ENCODE measurements at regions not wholly inside any gene's neighbourhood (a gene's known extent, or its start where the extent isn't known, plus 50 kb on each side); places are given as distances from the start of the nearest gene placed in this dataset.

DNA sequence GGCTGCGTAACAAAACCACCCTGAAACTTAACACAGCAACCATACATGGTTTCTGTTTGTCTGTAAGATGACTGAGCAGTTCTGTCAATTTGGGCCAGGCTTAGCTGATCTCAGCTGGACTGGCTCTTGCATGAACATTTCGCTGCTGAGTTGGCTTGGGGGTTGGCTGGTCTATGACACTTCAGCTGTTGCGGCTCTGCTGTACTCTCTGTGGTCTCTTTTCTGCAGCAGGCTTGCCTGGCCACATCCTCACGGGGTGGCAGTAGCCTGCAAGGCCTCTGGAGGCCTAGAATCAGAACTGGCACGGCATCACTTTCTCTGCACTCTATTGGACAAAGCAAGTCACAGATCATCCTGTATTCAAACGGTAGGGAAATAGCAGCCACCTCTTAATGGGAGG lies 216.2 kb downstream of the BCL11B start (continued):
- TF ChIP-seq MAX (IDR thresholded peaks at IDR 0.05; ENCODE audit: low read depth) (no peak), RCOR1 (IDR thresholded peaks at IDR 0.05; ENCODE audit: low read length) (no peak)
- TF ChIP-seq, protein P1, sequence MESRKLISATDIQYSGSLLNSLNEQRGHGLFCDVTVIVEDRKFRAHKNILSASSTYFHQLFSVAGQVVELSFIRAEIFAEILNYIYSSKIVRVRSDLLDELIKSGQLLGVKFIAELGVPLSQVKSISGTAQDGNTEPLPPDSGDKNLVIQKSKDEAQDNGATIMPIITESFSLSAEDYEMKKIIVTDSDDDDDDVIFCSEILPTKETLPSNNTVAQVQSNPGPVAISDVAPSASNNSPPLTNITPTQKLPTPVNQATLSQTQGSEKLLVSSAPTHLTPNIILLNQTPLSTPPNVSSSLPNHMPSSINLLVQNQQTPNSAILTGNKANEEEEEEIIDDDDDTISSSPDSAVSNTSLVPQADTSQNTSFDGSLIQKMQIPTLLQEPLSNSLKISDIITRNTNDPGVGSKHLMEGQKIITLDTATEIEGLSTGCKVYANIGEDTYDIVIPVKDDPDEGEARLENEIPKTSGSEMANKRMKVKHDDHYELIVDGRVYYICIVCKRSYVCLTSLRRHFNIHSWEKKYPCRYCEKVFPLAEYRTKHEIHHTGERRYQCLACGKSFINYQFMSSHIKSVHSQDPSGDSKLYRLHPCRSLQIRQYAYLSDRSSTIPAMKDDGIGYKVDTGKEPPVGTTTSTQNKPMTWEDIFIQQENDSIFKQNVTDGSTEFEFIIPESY (IDR thresholded peaks at IDR 0.05; ENCODE audit: borderline replicate concordance, low read depth), result no peak

GRCh38 chr14:99057576-99058083 lies 214.4 kb downstream of the BCL11B start:
- no peaks in the 10 kb centered on the region for H3K9me2 ChIP-seq
- H3K27me3 ChIP-seq (ENCODE audit: insufficient read depth), result peaks cover 24% of the 10 kb centered on the region; the same call in 1 of the 2 replicates
- no peak overlapping the region for H3K27ac ChIP-seq (ENCODE audit: low read depth in 2 of 2, low read length in 1 of 2)
- ChIA-PET POLR2A (no interaction called here), CTCF (no interaction called here)
- no peaks in the 10 kb centered on the region for H3F3A ChIP-seq (replicated peaks; ENCODE audit: insufficient read depth)
- no peaks in the 10 kb centered on the region for H3K36me3 ChIP-seq (replicated peaks in 1 of 2; ENCODE audit: control insufficient read depth in 1 of 2, insufficient read depth in 2 of 2, low read length in 1 of 2)
- WGBS (ENCODE audit: low lambda C conversion rate), result 24% methylated on average over 4 of the region's 5 CpGs
- H3K9me3 ChIP-seq, result no peaks in the 10 kb centered on the region
- no peaks in the 10 kb centered on the region for H3K79me2 ChIP-seq (ENCODE audit: insufficient read depth)
- H3K4me1 ChIP-seq (ENCODE audit: control insufficient read depth in 1 of 2, insufficient read depth in 2 of 2, low read depth in 1 of 2, low read length in 1 of 2), result no peaks in the 10 kb centered on the region
- no peak overlapping the region for H2AFZ ChIP-seq (ENCODE audit: low read depth)
- no peaks in the 10 kb centered on the region for H4K20me1 ChIP-seq (ENCODE audit: insufficient read depth)
- no peak for TF ChIP-seq CTCF (IDR thresholded peaks at IDR 0.05)
- no peak for TF ChIP-seq EP300 (IDR thresholded peaks at IDR 0.05; ENCODE audit: borderline replicate concordance in 1 of 2, low read depth in 1 of 2, low read length in 1 of 2)
- TF ChIP-seq SIN3A (IDR thresholded peaks at IDR 0.05; ENCODE audit: borderline replicate concordance, low read depth, low read length), result no peak
- no peak for TF ChIP-seq RXRA (IDR thresholded peaks at IDR 0.05; ENCODE audit: borderline replicate concordance, low read depth)
- TF ChIP-seq RFX5 (IDR thresholded peaks at IDR 0.05; ENCODE audit: low read length), result no peak
- no peak for TF ChIP-seq TAF1 (IDR thresholded peaks at IDR 0.05; ENCODE audit: borderline replicate concordance, low read depth, low read length)
- DNase-seq, result no peak
- no peak overlapping the region for H3K9ac ChIP-seq
- no peak overlapping the region for H3K4me2 ChIP-seq
- H3K4me3 ChIP-seq (ENCODE audit: low read depth in 2 of 2, low read length in 1 of 2), result no peak overlapping the region

DNA sequence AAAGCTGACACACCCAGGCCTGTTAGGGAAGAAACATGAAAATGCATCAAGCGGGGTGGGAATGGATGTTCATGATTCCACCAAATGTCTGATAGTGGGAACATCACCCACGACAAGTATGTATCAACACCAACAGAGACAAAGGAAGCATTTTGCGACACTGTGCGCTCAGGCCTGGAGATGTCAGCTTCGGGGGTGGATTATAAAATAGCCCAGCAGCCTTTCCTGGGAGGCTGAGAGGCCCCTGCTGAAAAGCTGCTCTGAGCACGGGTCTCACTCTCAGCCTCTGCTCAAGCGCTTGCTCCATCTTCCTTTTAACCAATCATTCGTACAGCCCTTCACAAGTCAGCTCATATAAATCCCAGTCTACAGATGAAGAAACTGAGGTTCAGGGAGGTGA lies 213.5 kb downstream of the BCL11B start:
- CTCF ChIA-PET, result no interaction called here
- TF ChIP-seq RXRA (IDR thresholded peaks at IDR 0.05; ENCODE audit: borderline replicate concordance, low read depth) (no peak), USF1 (IDR thresholded peaks at IDR 0.05; ENCODE audit: borderline replicate concordance, low read depth) (no peak), TCF12 (IDR thresholded peaks at IDR 0.05) (no peak), NRF1 (IDR thresholded peaks at IDR 0.05; ENCODE audit: low read depth, low read length) (no peak), IRF3 (IDR thresholded peaks at IDR 0.05; ENCODE audit: low read depth, low read length) (no peak), FOXM1 (IDR thresholded peaks at IDR 0.05; ENCODE audit: low read depth) (no peak), ELF1 (IDR thresholded peaks at IDR 0.05) (no peak), RAD21 (IDR thresholded peaks at IDR 0.05; ENCODE audit: low read length) (no peak), CTCF (IDR thresholded peaks at IDR 0.05) (no peak), TEAD4 (IDR thresholded peaks at IDR 0.05; ENCODE audit: borderline replicate concordance, insufficient read depth) (no peak), MXI1 (IDR thresholded peaks at IDR 0.05; ENCODE audit: low read depth, low read length) (no peak), NFIC (IDR thresholded peaks at IDR 0.05; ENCODE audit: borderline replicate concordance) (no peak)

More for the DNA sequence above, 213.5 kb downstream of the BCL11B start:
- peaks cover 31% of the 10 kb centered on the region for H3K27me3 ChIP-seq (ENCODE audit: insufficient read depth)
- H3K9ac ChIP-seq, result no peak overlapping the region
- POLR2A ChIA-PET, result no interaction called here
- no peaks in the 10 kb centered on the region for H3K9me2 ChIP-seq
- no peaks in the 10 kb centered on the region for H3F3A ChIP-seq (replicated peaks; ENCODE audit: insufficient read depth)
- H3K4me1 ChIP-seq (ENCODE audit: control insufficient read depth in 1 of 2, insufficient read depth in 2 of 2, low read depth in 1 of 2, low read length in 1 of 2), result no peaks in the 10 kb centered on the region
- H3K9me3 ChIP-seq, result no peaks in the 10 kb centered on the region
- no peak overlapping the region for H3K4me3 ChIP-seq (ENCODE audit: low read depth in 2 of 2, low read length in 1 of 2)
- no peaks in the 10 kb centered on the region for H3K79me2 ChIP-seq (ENCODE audit: insufficient read depth)
- H3K27ac ChIP-seq (ENCODE audit: low read depth in 2 of 2, low read length in 1 of 2), result no peak overlapping the region
- H4K20me1 ChIP-seq (ENCODE audit: insufficient read depth), result no peaks in the 10 kb centered on the region
- no peak overlapping the region for H2AFZ ChIP-seq (ENCODE audit: low read depth)
- H3K4me2 ChIP-seq, result no peak overlapping the region
- no peak for DNase-seq
- WGBS (ENCODE audit: low lambda C conversion rate), result 8% methylated on average over 8 of the region's 8 CpGs
- H3K36me3 ChIP-seq (replicated peaks in 1 of 2; ENCODE audit: control insufficient read depth in 1 of 2, insufficient read depth in 2 of 2, low read length in 1 of 2), result no peaks in the 10 kb centered on the region

All from SK-N-SH (cell line).